Esophagus muscularis mucosa (tissue), 4 donors: ENCODE measurements at regions not wholly inside any gene's neighbourhood (a gene's known extent, or its start where the extent isn't known, plus 50 kb on each side); places are given as distances from the start of the nearest gene placed in this dataset.

Experiments used
- DNase-seq: peaks from one replicate; pipeline ENCODE4 v3.0.0-alpha.2; 2017; ENCODE audit errors: extremely low spot score
- H3K27ac ChIP-seq, 4 donors: fragments of 200-600 bp; sonication (generic); replicated peaks in 1 of 4; 1 replicate in 3 of 4; 2 replicates in 1 of 4; pipeline ENCODE4 v1.5.1; 2016 to 2019; ENCODE audit warnings: mild to moderate bottlenecking in 1 of 4
- H3K27me3 ChIP-seq, 4 donors: fragments of 200-600 bp; sonication (generic); one replicate each; pipeline versions ENCODE4 v1.5.1 to v1.6.0; 2016 to 2019
- H3K36me3 ChIP-seq, 4 donors: fragments of 200-600 bp; sonication (generic); one replicate each; pipeline ENCODE4 v1.5.1; 2016 to 2019
- H3K4me1 ChIP-seq, 4 donors: fragments of 200-600 bp; sonication (generic); one replicate each; pipeline ENCODE4 v1.5.1; 2016 to 2019
- H3K4me3 ChIP-seq, 4 donors: fragments of 200-600 bp; sonication (generic); 1 replicate in 2 of 4; 2 replicates in 2 of 4; pipeline ENCODE4 v1.5.1; 2016 to 2019; ENCODE audit warnings: mild to moderate bottlenecking in 4 of 4, moderate library complexity in 1 of 4
- H3K9me3 ChIP-seq, 4 donors: fragments of 200-600 bp; sonication (generic); 1 replicate in 3 of 4; 2 replicates in 1 of 4; pipeline ENCODE4 v1.5.1; 2016 to 2019
- CTCF ChIP-seq, 3 experiments: fragments of 200-600 bp in 2 of 3; fragments of 450-650 bp in 1 of 3; sonication (generic) in 2 of 3; IDR thresholded peaks; one replicate each; pipeline ENCODE4 v1.5.1; 2017 to 2019; ENCODE audit warnings: antibody characterized with exemption in 3 of 3, mild to moderate bottlenecking in 2 of 3, moderate library complexity in 1 of 3
- EP300 ChIP-seq: sonication (generic); formaldehyde crosslinking; IDR thresholded peaks from one replicate; pipeline ENCODE4 v1.6.1; 2017; ENCODE audit warnings: antibody characterized with exemption
- POLR2A ChIP-seq: fragments of 450-650 bp; IDR thresholded peaks from one replicate; pipeline ENCODE4 v1.6.1; 2017; ENCODE audit warnings: antibody characterized with exemption, moderate library complexity, mild to moderate bottlenecking, low read depth
- POLR2AphosphoS5 ChIP-seq, 2 donors: sonication (generic); formaldehyde crosslinking; IDR thresholded peaks; one replicate each; pipeline ENCODE4 v1.6.1; 2017; ENCODE audit warnings: antibody characterized with exemption in 2 of 2
- WGBS: methylation state at CpG from one replicate; pipeline ENCODE4 v1.1.5; 2018; 5-methylcytosine and 5-hydroxymethylcytosine counted together
- intact Hi-C: fragments of 100-400 bp; cut with DNase I; formaldehyde crosslinking; loops from one replicate; pipeline ENCODE4 v1.15.1; 2023

DNA sequence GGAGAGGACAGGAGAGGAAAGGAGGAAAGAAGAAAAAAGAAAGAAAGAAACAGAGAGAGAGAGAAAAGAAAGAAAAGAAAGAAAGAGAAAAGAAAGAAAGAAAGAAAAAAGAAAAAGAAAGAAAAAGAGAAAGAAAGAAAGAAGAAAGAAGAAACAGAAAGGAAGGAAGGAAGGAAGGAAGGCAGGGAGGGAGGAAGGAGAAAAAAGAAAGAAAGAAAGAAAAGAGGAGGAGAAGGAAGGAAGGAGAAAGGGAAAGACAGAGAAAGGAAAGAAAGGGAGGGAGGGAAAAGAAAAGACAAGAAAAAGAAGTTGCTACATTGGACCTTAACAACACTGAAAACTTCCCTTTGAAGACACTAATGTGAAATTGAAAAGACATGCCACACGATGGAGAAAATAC lies 56.6 kb upstream of the CCL2 start:
- H3K27ac ChIP-seq = no peak overlapping the region
- TF ChIP-seq POLR2A (no peak), CTCF (IDR thresholded peaks at IDR 0.05) (no peak), POLR2AphosphoS5 (IDR thresholded peaks at IDR 0.05) (no peak), EP300 (no peak)
- intact Hi-C loops = no loop called here
- 28% methylated on average over 1 of the region's 1 CpG for WGBS
- DNase-seq = no peak
- H3K4me3 ChIP-seq = no peak overlapping the region
- peaks cover 0 to 11% (median 4%) of the 10 kb centered on the region in 4 donors for H3K9me3 ChIP-seq
- peaks cover 0 to 30% (median 0%) of the 10 kb centered on the region in 4 donors for H3K27me3 ChIP-seq
- H3K36me3 ChIP-seq = no peaks in the 10 kb centered on the region
- peaks cover 0 to 11% (median 4%) of the 10 kb centered on the region in 4 donors for H3K4me1 ChIP-seq

- peaks cover 3 to 11% (median 4%) of the 10 kb centered on the region in 4 donors for H3K4me1 ChIP-seq
- H3K36me3 ChIP-seq = no peaks in the 10 kb centered on the region
- peaks cover 0 to 30% (median 0%) of the 10 kb centered on the region in 4 donors for H3K27me3 ChIP-seq
- 30% methylated on average over 7 of the region's 7 CpGs for WGBS
- intact Hi-C loops = loop anchor here (1.0 kb wide), 1 partner anchor 162 kb away; no protein-coding TSS in a partner anchor
- H3K4me3 ChIP-seq = no peak overlapping the region
- TF ChIP-seq POLR2AphosphoS5 (IDR thresholded peaks at IDR 0.05) (no peak), POLR2A (no peak), CTCF (IDR thresholded peaks at IDR 0.05) (no peak)
- H3K9me3 ChIP-seq = peaks cover 0 to 12% (median 4%) of the 10 kb centered on the region in 4 donors
- no peak overlapping the region for H3K27ac ChIP-seq
- DNase-seq = no peak
Observed at GRCh38 chr17:34199454-34199853, 55.6 kb upstream of the CCL2 start.

GRCh38 chr17:34199932-34200534 lies 55.1 kb upstream of the CCL2 start:
- peaks cover 3 to 11% (median 4%) of the 10 kb centered on the region in 4 donors for H3K4me1 ChIP-seq
- no peaks in the 10 kb centered on the region for H3K36me3 ChIP-seq
- 15% methylated on average over 8 of the region's 8 CpGs for WGBS
- TF ChIP-seq POLR2A (no peak), CTCF (IDR thresholded peaks at IDR 0.05) (peak in 2 of 3 experiments; percentile 100), EP300 (no peak), POLR2AphosphoS5 (IDR thresholded peaks at IDR 0.05) (peak; percentile 62 to 64)
- peaks cover 0 to 30% (median 0%) of the 10 kb centered on the region in 4 donors for H3K27me3 ChIP-seq
- DNase-seq = peak; percentile 96
- H3K9me3 ChIP-seq = peaks cover 0 to 12% (median 4%) of the 10 kb centered on the region in 4 donors
- no peak overlapping the region for H3K4me3 ChIP-seq
- intact Hi-C loops = loop anchor here (1.0 to 10.0 kb wide), 3 partner anchors 65 to 161 kb away; no protein-coding TSS in a partner anchor
- no peak overlapping the region for H3K27ac ChIP-seq

DNA sequence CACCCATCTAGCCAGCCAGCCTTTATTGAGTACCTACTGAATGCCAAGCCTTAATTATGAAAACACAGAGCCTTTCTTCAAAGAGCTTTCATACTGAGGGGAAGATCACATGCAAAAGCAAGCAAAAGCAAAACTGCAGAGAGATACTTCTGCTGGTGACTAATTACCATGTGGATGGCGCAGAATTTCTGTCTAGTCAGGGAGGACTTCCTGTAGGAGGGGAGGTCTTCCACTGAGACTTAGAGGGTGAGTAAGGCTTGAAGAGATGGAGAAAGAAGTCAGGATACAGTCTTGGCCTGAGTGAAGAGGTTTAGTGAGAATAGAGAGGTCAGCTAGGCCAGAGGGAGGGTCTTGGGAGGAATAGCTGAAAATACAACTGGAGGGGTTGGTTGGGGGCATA lies 53.9 kb upstream of the CCL2 start:
- Histone ChIP-seq H3K27ac (no peak overlapping the region), H3K27me3 (peaks cover 0 to 27% (median 0%) of the 10 kb centered on the region in 4 donors), H3K4me3 (no peak overlapping the region), H3K36me3 (no peaks in the 10 kb centered on the region), H3K9me3 (peaks cover 0 to 12% (median 4%) of the 10 kb centered on the region in 4 donors), H3K4me1 (peaks cover 3 to 11% (median 5%) of the 10 kb centered on the region in 4 donors)
- DNase-seq = no peak
- TF ChIP-seq POLR2A = no peak
- no peak for TF ChIP-seq EP300
- no peak for TF ChIP-seq POLR2AphosphoS5 (IDR thresholded peaks at IDR 0.05)
- no peak for TF ChIP-seq CTCF (IDR thresholded peaks at IDR 0.05)
- intact Hi-C loops = loop anchor here (10.0 kb wide), 1 partner anchor 64 kb away; no protein-coding TSS in a partner anchor
- WGBS = 100% methylated on average over 1 of the region's 1 CpG
